GM08714 (cell line): ENCODE measurements at regions not wholly inside any gene's neighbourhood (a gene's known extent, or its start where the extent isn't known, plus 50 kb on each side); places are given as distances from the start of the nearest gene placed in this dataset.
"Not testable (repeated sequence)": the region's sequence is repeated elsewhere in the genome, so short reads cannot be mapped to it uniquely, and the experiment has no call there.

Experiments used
- H3K4me3 ChIP-seq: fragments of 200-500 bp; sonication (Bioruptor generic); 2 replicates; pipeline ENCODE4 v1.5.1; 2014; ENCODE audit warnings: mild to moderate bottlenecking, low read length, inconsistent platforms
- ZNF274 ChIP-seq: IDR thresholded peaks from 2 replicates; pipeline ENCODE4 v1.6.1; 2012; ENCODE audit warnings: mild to moderate bottlenecking, low read depth, low read length

GRCh38 chr7:43034535-43035002 is 77.9 kb upstream of the HECW1 start:
- no peak overlapping the region for H3K4me3 ChIP-seq
- TF ChIP-seq ZNF274: no peak

GRCh38 chr7:43037531-43037930 is 74.9 kb upstream of the HECW1 start:
- no peak for TF ChIP-seq ZNF274
- no peak overlapping the region for H3K4me3 ChIP-seq

- TF ChIP-seq ZNF274: 0 out of 2 replicates have a peak, but pooled peaks have one; percentile 47
- H3K4me3 ChIP-seq: no peak overlapping the region
Measured at GRCh38 chr7:43038254-43038653, 74.2 kb upstream of the HECW1 start.

- H3K4me3 ChIP-seq: no peak overlapping the region
- TF ChIP-seq ZNF274: no peak
Measured at GRCh38 chr7:43039346-43039745, 73.1 kb upstream of the HECW1 start.

- no peak for TF ChIP-seq ZNF274
- no peak overlapping the region for H3K4me3 ChIP-seq
Measured at GRCh38 chr7:43040461-43040860, 72.0 kb upstream of the HECW1 start.

GRCh38 chr7:43041105-43041504 is 71.3 kb upstream of the HECW1 start:
- TF ChIP-seq ZNF274: no peak
- no peak overlapping the region for H3K4me3 ChIP-seq

- TF ChIP-seq ZNF274: no peak
Measured at GRCh38 chr7:43041724-43042123, 70.7 kb upstream of the HECW1 start.

GRCh38 chr7:43042302-43042701 is 70.1 kb upstream of the HECW1 start:
- H3K4me3 ChIP-seq: no peak overlapping the region
- TF ChIP-seq ZNF274: no peak

More at GRCh38 chr7:43041724-43042123, 70.7 kb upstream of the HECW1 start:
- no peak overlapping the region for H3K4me3 ChIP-seq

- H3K4me3 ChIP-seq: no peak overlapping the region
Measured at GRCh38 chr7:43044511-43044910, 67.9 kb upstream of the HECW1 start.

GRCh38 chr7:43054052-43054722 is 58.3 kb upstream of the HECW1 start:
- H3K4me3 ChIP-seq: peak overlapping the region; percentile 45; the same call in 1 of the 2 replicates
- no peak for TF ChIP-seq ZNF274

More at GRCh38 chr7:43044511-43044910, 67.9 kb upstream of the HECW1 start:
- TF ChIP-seq ZNF274: no peak

- TF ChIP-seq ZNF274: no peak
Measured at GRCh38 chr7:43057141-43057540, 55.3 kb upstream of the HECW1 start.

GRCh38 chr7:43058271-43059066 is 54.0 kb upstream of the HECW1 start:
- H3K4me3 ChIP-seq: no peak overlapping the region

More at GRCh38 chr7:43057141-43057540, 55.3 kb upstream of the HECW1 start:
- no peak overlapping the region for H3K4me3 ChIP-seq

GRCh38 chr7:43059067-43059600 is 53.3 kb upstream of the HECW1 start:
- not testable (repeated sequence) for H3K4me3 ChIP-seq

More at GRCh38 chr7:43058271-43059066, 54.0 kb upstream of the HECW1 start:
- no peak for TF ChIP-seq ZNF274
